Muscle of back (tissue), 3 donors: ENCODE measurements at regions not wholly inside any gene's neighbourhood (a gene's known extent, or its start where the extent isn't known, plus 50 kb on each side); places are given as distances from the start of the nearest gene placed in this dataset.
A peak's percentile ranks its signal among the peaks of the same experiment; 100 is the strongest.

ENCODE experiments used
- DNase-seq, 3 donors: peaks; one replicate each; pipeline versions ENCODE4 v3.0.0 to v3.0.0-alpha.2; 2013

GRCh38 chr1:87437663-87438295, 109.1 kb downstream of the LMO4 start:
- DNase-seq: no peak

- no peak for DNase-seq
Measured at GRCh38 chr1:87439821-87440220, 111.1 kb downstream of the LMO4 start.

DNA sequence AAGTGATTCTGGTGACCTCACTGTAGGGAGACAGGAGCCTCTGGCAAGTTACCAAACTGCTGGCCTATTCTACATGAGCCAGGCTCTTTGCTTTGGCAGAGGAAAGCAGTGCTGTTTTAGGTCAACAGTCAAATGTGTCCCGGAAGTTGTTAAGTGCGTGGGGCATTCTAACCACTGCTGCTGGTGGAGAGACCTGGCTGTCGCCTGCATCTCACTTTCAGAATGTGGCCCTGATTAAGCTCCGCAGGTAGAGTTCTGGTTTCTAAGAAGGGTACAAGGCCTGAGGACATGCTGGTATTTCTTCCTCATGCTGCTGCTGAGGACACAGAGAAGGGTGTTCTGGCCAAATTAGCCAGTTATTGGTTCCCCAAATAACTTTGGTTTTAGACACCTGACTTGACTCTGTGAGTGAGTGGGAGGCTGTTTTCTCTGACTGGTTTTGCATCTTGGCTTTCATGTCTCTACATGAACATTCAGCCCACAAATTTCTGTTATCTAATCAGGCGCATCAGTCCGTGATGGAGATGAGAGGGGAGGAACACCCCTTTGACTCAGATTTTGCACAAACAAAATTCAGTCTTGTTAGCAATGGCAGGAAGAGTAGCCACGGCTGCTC, 120.8 kb downstream of the LMO4 start:
- DNase-seq: no peak

DNA sequence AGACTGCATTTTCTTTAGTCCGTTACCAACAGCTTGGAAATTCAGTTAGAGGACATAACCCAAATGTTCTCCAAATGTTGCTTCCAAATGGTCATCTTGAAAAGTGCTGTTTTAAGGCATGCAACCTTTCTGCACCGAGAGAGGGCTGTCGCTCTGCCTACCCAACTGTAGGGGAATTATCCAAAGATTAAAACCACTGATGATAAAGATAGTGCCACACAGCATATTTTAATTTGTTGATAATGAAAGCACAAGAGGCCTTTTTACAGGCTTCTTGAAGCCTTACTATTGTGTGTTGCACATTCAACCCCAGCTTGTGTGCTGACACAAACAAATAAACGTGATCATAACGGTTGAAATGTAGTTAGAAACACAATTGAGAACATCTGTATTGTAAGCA, 121.5 kb downstream of the LMO4 start:
- no peak for DNase-seq

DNA sequence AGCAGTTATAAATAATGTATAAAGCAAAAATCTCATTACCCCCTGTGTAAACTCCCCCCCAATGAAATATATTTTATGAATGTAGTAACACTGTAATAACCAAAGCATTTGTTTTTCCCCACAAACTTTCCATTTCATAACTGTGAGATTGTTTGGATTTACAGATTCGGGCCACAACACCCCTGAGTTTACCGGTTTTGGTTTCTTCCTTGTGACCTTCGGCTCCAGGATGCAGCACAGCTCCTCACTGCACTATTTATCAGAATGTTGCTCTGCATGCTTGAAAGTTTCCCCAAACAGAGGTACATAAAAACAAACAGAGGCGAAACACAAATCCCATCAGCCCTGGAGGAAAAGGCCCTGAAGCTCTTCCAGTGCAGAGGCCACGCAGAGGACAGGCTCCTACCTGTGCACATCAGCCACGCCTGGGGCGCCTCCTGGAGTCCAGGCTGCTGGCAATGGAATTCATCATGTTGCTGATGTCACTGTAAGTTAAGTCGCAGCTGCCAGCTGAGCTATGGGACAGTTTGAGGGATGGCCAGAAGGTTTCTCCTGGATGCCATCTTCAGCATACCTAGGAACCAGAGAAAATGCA, 122.0 kb downstream of the LMO4 start:
- DNase-seq: no peak

- peak in 1 of 3 donors; percentile 27 for DNase-seq
Measured at GRCh38 chr1:87451229-87451920, 122.7 kb downstream of the LMO4 start.

DNA sequence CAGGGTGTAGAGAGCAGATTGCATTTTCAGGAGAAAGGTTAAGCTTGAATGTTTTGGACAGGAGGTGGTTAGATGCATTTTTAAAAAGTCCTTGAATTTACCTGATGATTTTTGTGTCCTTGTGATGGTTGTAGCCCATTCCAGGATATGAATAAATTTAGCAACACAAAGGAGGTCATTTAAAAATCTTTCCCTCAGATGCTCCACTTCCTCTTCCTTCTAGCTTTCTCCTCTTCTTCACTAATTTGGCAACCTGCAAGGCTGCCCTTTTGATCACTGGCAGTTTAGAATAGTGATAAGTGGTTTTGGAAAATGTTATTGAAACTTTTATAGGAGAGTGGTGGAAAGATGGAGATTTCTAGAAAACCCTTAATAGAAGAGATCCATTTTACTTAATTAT, 124.0 kb downstream of the LMO4 start:
- no peak for DNase-seq

GRCh38 chr1:87457408-87457807, 128.7 kb downstream of the LMO4 start:
- DNase-seq: no peak

- DNase-seq: no peak
Measured at GRCh38 chr1:87462894-87463293, 134.2 kb downstream of the LMO4 start.

DNA sequence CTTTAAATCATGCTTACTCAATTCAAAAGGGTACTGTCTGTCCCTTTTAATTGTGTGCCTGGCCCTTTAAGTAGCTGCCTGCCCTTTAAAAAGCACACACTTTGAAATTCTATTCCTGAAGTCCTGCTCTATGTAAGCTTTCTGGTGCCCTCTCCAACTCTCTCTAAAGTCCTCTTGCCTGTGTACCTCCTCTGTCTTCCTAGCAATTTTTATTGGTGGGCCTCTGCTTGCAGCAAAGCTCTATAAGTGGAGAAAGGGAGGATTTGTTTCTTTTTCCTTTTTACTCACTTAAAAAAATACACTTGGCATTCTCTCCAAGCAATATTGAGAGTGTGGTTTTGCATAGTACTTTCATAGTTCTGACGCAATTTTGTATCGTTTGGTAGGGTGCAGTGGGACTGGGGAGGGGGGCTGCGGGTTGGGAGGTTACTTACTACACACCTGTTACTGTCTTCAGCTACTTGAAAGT, 135.4 kb downstream of the LMO4 start:
- peak in 1 of 3 donors; percentile 4 for DNase-seq

- DNase-seq: no peak
Measured at GRCh38 chr1:87466621-87467020, 137.9 kb downstream of the LMO4 start.

- no peak for DNase-seq
Measured at GRCh38 chr1:87472716-87473115, 144.0 kb downstream of the LMO4 start.

DNA sequence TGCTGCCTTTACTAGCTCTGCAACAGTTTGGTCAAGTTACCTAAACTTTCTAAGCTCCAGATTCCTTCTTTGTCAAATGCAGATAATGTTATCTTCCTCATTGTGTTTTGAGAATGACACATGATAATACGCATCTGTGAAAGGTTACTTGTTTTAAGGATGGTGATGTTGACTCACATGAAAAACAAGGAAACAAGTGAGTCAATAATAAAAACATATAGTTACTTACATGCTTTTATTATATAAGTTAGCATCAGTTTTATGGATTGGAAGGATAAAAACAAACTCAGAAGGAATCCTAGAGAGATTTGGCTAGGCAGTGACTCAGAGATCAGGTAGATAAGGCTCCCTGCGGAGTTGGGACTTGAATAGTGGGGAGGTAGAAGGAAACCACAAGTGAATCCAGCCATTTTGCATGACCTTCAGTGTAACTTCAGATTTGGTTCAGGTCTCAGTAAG, 144.6 kb downstream of the LMO4 start:
- DNase-seq: no peak

DNA sequence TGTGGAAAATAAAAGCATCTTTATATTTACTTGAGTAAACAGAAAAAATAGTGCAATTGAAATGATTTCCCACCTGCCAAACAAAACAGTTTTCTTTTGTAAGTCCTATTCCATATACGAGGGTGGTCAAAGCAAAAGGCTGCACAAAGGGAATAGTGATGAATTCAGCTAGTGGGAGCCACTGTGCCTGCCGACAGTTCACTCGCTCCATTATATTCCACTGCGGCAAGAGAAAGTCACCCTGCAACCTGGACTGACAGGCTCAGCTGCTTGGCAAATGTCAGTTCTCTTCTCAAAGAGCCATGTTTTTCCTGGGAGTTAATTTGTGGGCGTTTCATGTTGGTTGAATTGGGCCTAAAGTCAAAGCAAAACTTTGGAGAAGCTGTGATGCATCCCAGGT, 145.4 kb downstream of the LMO4 start:
- no peak for DNase-seq

DNA sequence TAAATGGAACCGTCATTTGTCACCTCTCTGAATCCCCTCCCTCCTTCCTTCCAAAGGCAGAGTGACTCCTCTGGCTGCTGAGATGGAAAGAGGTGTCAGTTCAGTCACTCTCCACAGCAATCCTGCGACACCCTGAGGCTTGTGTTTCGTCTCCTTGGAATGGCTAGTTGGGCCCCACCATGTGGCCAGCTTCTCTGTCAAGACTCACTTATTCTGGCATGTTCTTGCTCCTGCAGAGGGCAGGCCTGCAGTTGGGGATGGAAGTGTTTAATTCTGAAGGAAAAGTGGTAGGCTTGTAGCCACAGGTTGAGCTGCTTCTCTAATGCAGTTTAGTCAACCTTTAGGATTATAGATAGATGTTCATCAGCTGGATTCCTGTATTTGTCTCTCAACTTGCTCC, 149.6 kb downstream of the LMO4 start:
- peak in 1 of 3 donors; percentile 16 for DNase-seq

DNA sequence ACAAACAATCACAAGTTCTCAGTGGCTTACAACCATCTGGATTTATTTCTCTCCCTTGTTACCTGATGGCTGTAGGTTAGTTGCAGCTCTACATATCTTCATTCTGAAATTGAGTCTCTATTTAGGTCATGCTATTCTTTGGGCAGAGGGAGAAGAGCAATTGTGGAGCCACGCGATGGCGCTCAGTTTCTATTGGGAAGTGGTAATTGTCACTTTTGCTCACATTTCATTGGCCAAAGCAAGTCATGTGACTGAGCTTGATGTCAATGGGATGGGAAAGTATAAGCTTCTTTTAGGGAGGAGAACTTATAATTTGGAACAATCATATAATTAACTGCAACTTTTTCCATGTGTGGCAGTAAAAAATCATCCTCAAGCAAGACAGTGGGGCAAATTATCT, 166.5 kb downstream of the LMO4 start:
- DNase-seq: no peak

DNA sequence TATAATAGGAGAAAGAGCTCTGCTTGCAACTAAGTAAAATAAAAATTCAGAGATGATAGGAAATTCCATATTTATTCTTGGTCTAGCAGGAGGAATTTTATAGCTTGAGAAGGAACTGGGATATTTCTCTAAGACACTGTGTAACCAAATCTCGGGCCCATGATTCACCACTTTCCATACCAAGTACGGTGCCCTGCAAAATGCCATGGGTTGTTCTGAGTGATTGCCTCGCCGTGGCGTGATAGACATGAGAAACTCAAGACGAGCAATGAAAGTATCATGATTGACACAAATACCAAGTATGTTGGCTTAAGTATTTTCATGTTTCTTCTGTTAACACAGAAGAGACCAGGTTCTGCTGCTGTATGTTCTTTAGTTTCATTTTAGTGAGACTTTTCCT, 167.2 kb downstream of the LMO4 start:
- no peak for DNase-seq

GRCh38 chr1:87497380-87498203, 168.9 kb downstream of the LMO4 start:
- no peak for DNase-seq

DNA sequence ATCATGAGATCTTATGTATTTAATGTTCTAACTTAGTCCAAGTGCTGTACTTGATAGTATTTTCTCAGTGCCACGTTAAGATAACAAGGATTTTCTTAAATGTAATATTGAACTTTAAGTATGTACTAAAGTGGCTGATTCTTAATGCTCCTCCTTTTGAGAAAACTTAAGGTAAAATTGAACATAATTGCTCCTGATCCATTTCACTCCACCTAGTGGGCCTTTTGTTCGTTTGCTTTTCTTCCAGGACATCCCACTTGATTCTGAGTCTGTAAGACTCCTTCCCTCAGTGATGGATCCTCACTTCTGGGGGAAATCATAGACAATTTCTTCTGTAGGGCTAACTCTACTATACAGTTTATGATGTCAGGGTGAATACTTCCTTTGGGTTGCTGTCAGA, 173.1 kb downstream of the LMO4 start:
- peak in 1 of 3 donors; percentile 10 for DNase-seq

GRCh38 chr1:87505391-87505983, 176.8 kb downstream of the LMO4 start:
- DNase-seq: no peak

GRCh38 chr1:87506147-87506546, 177.5 kb downstream of the LMO4 start:
- no peak for DNase-seq
